ENCODE measurements at regions not wholly inside any gene's neighbourhood (a gene's known extent, or its start where the extent isn't known, plus 50 kb on each side); places are given as distances from the start of the nearest gene placed in this dataset.

GRCh38 chr17:77426676-77427386 lies 286.1 kb downstream of the SEC14L1 start:
- ATAC-seq (ENCODE audit: low FRiP score), result no peak
- Histone ChIP-seq H3K27me3 (ENCODE audit: control insufficient read depth in 1 of 2, insufficient read depth in 2 of 2, low read length in 1 of 2) (no peaks in the 10 kb centered on the region), H3K4me3 (ENCODE audit: low read length in 2 of 2) (no peak overlapping the region), H3K4me1 (ENCODE audit: control insufficient read depth in 1 of 2, insufficient read depth in 2 of 2, low read length in 2 of 2) (no peaks in the 10 kb centered on the region), H3K36me3 (ENCODE audit: control insufficient read depth in 1 of 2, insufficient read depth in 2 of 2, low read length in 1 of 2) (no peaks in the 10 kb centered on the region), H3K9me3 (ENCODE audit: control insufficient read depth, low read length) (no peaks in the 10 kb centered on the region), H3K27ac (ENCODE audit: low read depth in 1 of 2, low read length in 2 of 2) (peak overlapping the region in 1 of 2 donors; percentile 15)
- 74 to 76% methylated on average over 11 of the region's 11 CpGs for WGBS, 2 donors
- DNase-seq, result no peak
- intact Hi-C loops (cut with DNase I), result loop anchor here in 1 of 2 donors (5.0 kb wide), 2 partner anchors 50 to 100 kb away; no protein-coding TSS in a partner anchor

GRCh38 chr17:77427391-77427991 lies 286.7 kb downstream of the SEC14L1 start:
- intact Hi-C loops (cut with DNase I), result loop anchor here in 1 of 2 donors (5.0 kb wide), 2 partner anchors 50 to 100 kb away; no protein-coding TSS in a partner anchor
- no peaks in the 10 kb centered on the region for H3K27me3 ChIP-seq (ENCODE audit: control insufficient read depth in 1 of 2, insufficient read depth in 2 of 2, low read length in 1 of 2)
- H3K36me3 ChIP-seq (ENCODE audit: control insufficient read depth in 1 of 2, insufficient read depth in 2 of 2, low read length in 1 of 2), result no peaks in the 10 kb centered on the region
- H3K27ac ChIP-seq (ENCODE audit: low read depth in 1 of 2, low read length in 2 of 2), result peak overlapping the region in 1 of 2 donors; percentile 15
- H3K4me1 ChIP-seq (ENCODE audit: control insufficient read depth in 1 of 2, insufficient read depth in 2 of 2, low read length in 2 of 2), result no peaks in the 10 kb centered on the region
- 16 to 18% methylated on average over 14 of the region's 14 CpGs for WGBS, 2 donors
- H3K9me3 ChIP-seq (ENCODE audit: control insufficient read depth, low read length), result no peaks in the 10 kb centered on the region
- DNase-seq (peak; percentile 80 to 91), ATAC-seq (ENCODE audit: low FRiP score) (no peak)
- H3K4me3 ChIP-seq (ENCODE audit: low read length in 2 of 2), result no peak overlapping the region

GRCh38 chr17:77428020-77428748 lies 287.4 kb downstream of the SEC14L1 start:
- no peak for DNase-seq
- Histone ChIP-seq H3K4me3 (ENCODE audit: low read length in 2 of 2) (no peak overlapping the region), H3K4me1 (ENCODE audit: control insufficient read depth in 1 of 2, insufficient read depth in 2 of 2, low read length in 2 of 2) (no peaks in the 10 kb centered on the region), H3K9me3 (ENCODE audit: control insufficient read depth, low read length) (no peaks in the 10 kb centered on the region), H3K27ac (ENCODE audit: low read depth in 1 of 2, low read length in 2 of 2) (no peak overlapping the region), H3K27me3 (ENCODE audit: control insufficient read depth in 1 of 2, insufficient read depth in 2 of 2, low read length in 1 of 2) (no peaks in the 10 kb centered on the region), H3K36me3 (ENCODE audit: control insufficient read depth in 1 of 2, insufficient read depth in 2 of 2, low read length in 1 of 2) (no peaks in the 10 kb centered on the region)
- intact Hi-C loops (cut with DNase I), result loop anchor here in 1 of 2 donors (5.0 kb wide), 2 partner anchors 49 to 101 kb away; no protein-coding TSS in a partner anchor
- 67 to 71% methylated on average over 13 of the region's 13 CpGs for WGBS, 2 donors
- no peak for ATAC-seq (ENCODE audit: low FRiP score)

GRCh38 chr17:77428749-77429368 lies 288.1 kb downstream of the SEC14L1 start:
- H3K9me3 ChIP-seq (ENCODE audit: control insufficient read depth, low read length), result no peaks in the 10 kb centered on the region
- intact Hi-C loops (cut with DNase I), result loop anchor here in 1 of 2 donors (5.0 kb wide), 2 partner anchors 48 to 102 kb away; no protein-coding TSS in a partner anchor

GRCh38 chr17:77429369-77429968 lies 288.7 kb downstream of the SEC14L1 start:
- no peak overlapping the region for H3K4me3 ChIP-seq (ENCODE audit: low read length in 2 of 2)
- DNase-seq (no peak), ATAC-seq (ENCODE audit: low FRiP score) (no peak)
- H3K36me3 ChIP-seq (ENCODE audit: control insufficient read depth in 1 of 2, insufficient read depth in 2 of 2, low read length in 1 of 2), result no peaks in the 10 kb centered on the region
- intact Hi-C loops (cut with DNase I), result loop anchor here in 1 of 2 donors (5.0 kb wide), 2 partner anchors 48 to 102 kb away; no protein-coding TSS in a partner anchor
- H3K27ac ChIP-seq (ENCODE audit: low read depth in 1 of 2, low read length in 2 of 2), result peak overlapping the region in 1 of 2 donors; percentile 14
- WGBS, 2 donors, result 64 to 68% methylated on average over 14 of the region's 14 CpGs
- no peaks in the 10 kb centered on the region for H3K27me3 ChIP-seq (ENCODE audit: control insufficient read depth in 1 of 2, insufficient read depth in 2 of 2, low read length in 1 of 2)
- H3K4me1 ChIP-seq (ENCODE audit: control insufficient read depth in 1 of 2, insufficient read depth in 2 of 2, low read length in 2 of 2), result no peaks in the 10 kb centered on the region
- no peaks in the 10 kb centered on the region for H3K9me3 ChIP-seq (ENCODE audit: control insufficient read depth, low read length)

More at GRCh38 chr17:77428749-77429368, 288.1 kb downstream of the SEC14L1 start:
- Histone ChIP-seq H3K36me3 (ENCODE audit: control insufficient read depth in 1 of 2, insufficient read depth in 2 of 2, low read length in 1 of 2) (no peaks in the 10 kb centered on the region), H3K27me3 (ENCODE audit: control insufficient read depth in 1 of 2, insufficient read depth in 2 of 2, low read length in 1 of 2) (no peaks in the 10 kb centered on the region), H3K4me1 (ENCODE audit: control insufficient read depth in 1 of 2, insufficient read depth in 2 of 2, low read length in 2 of 2) (no peaks in the 10 kb centered on the region), H3K27ac (ENCODE audit: low read depth in 1 of 2, low read length in 2 of 2) (no peak overlapping the region), H3K4me3 (ENCODE audit: low read length in 2 of 2) (no peak overlapping the region)
- DNase-seq (no peak), ATAC-seq (ENCODE audit: low FRiP score) (no peak)
- 84 to 88% methylated on average over 16 of the region's 16 CpGs for WGBS, 2 donors

- DNase-seq (peak; percentile 95 to 97), ATAC-seq (ENCODE audit: low FRiP score) (peak; percentile 93)
- peak overlapping the region in 1 of 2 donors; percentile 29 for H3K27ac ChIP-seq (ENCODE audit: low read depth in 1 of 2, low read length in 2 of 2)
- H3K4me1 ChIP-seq (ENCODE audit: control insufficient read depth in 1 of 2, insufficient read depth in 2 of 2, low read length in 2 of 2), result no peaks in the 10 kb centered on the region
- H3K9me3 ChIP-seq (ENCODE audit: control insufficient read depth, low read length), result no peaks in the 10 kb centered on the region
- intact Hi-C loops (cut with DNase I), result loop anchor here (1.0 to 5.0 kb wide), 5 partner anchors 47 to 103 kb away; no protein-coding TSS in a partner anchor
- no peaks in the 10 kb centered on the region for H3K36me3 ChIP-seq (ENCODE audit: control insufficient read depth in 1 of 2, insufficient read depth in 2 of 2, low read length in 1 of 2)
- no peaks in the 10 kb centered on the region for H3K27me3 ChIP-seq (ENCODE audit: control insufficient read depth in 1 of 2, insufficient read depth in 2 of 2, low read length in 1 of 2)
- no peak overlapping the region for H3K4me3 ChIP-seq (ENCODE audit: low read length in 2 of 2)
- 16 to 19% methylated on average over 16 of the region's 16 CpGs for WGBS, 2 donors
These were observed 289.4 kb downstream of the SEC14L1 start for GRCh38 chr17:77429969-77430752.

- no peaks in the 10 kb centered on the region for H3K4me1 ChIP-seq (ENCODE audit: control insufficient read depth in 1 of 2, insufficient read depth in 2 of 2, low read length in 2 of 2)
- H3K9me3 ChIP-seq (ENCODE audit: control insufficient read depth, low read length), result no peaks in the 10 kb centered on the region
- intact Hi-C loops (cut with DNase I), result loop anchor here in 1 of 2 donors (5.0 kb wide), 1 partner anchor 45 kb away; no protein-coding TSS in a partner anchor
- H3K27ac ChIP-seq (ENCODE audit: low read depth in 1 of 2, low read length in 2 of 2), result no peak overlapping the region
- no peak for ATAC-seq (ENCODE audit: low FRiP score)
- H3K4me3 ChIP-seq (ENCODE audit: low read length in 2 of 2), result no peak overlapping the region
- no peaks in the 10 kb centered on the region for H3K36me3 ChIP-seq (ENCODE audit: control insufficient read depth in 1 of 2, insufficient read depth in 2 of 2, low read length in 1 of 2)
- no peak for DNase-seq
- no peaks in the 10 kb centered on the region for H3K27me3 ChIP-seq (ENCODE audit: control insufficient read depth in 1 of 2, insufficient read depth in 2 of 2, low read length in 1 of 2)
- 93 to 94% methylated on average over 16 of the region's 16 CpGs for WGBS, 2 donors
These were observed 291.4 kb downstream of the SEC14L1 start for GRCh38 chr17:77432034-77432661.
